ENCODE measurements at regions not wholly inside any gene's neighbourhood (a gene's known extent, or its start where the extent isn't known, plus 50 kb on each side); places are given as distances from the start of the nearest gene placed in this dataset.

DNA sequence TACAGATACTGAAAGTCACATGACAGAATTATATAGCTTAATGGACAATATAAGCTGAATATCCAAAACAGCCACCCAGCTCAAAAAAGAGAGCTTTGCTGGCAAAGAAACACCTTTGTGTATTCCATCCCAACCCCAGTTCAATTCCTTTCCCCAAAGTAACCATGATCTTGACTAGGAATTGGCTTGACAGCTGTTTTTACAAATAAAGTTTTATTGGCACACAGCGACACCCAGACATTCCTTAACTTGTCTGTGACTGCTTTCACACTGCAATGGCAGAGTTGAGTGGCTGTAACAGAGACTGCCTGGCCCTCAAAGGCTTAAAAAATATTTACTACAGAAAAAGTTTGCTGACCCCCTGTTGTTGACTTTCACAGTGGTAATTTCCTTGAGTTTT, 264.0 kb upstream of the TSHZ2 start (continued):
- TF ChIP-seq, protein P1, sequence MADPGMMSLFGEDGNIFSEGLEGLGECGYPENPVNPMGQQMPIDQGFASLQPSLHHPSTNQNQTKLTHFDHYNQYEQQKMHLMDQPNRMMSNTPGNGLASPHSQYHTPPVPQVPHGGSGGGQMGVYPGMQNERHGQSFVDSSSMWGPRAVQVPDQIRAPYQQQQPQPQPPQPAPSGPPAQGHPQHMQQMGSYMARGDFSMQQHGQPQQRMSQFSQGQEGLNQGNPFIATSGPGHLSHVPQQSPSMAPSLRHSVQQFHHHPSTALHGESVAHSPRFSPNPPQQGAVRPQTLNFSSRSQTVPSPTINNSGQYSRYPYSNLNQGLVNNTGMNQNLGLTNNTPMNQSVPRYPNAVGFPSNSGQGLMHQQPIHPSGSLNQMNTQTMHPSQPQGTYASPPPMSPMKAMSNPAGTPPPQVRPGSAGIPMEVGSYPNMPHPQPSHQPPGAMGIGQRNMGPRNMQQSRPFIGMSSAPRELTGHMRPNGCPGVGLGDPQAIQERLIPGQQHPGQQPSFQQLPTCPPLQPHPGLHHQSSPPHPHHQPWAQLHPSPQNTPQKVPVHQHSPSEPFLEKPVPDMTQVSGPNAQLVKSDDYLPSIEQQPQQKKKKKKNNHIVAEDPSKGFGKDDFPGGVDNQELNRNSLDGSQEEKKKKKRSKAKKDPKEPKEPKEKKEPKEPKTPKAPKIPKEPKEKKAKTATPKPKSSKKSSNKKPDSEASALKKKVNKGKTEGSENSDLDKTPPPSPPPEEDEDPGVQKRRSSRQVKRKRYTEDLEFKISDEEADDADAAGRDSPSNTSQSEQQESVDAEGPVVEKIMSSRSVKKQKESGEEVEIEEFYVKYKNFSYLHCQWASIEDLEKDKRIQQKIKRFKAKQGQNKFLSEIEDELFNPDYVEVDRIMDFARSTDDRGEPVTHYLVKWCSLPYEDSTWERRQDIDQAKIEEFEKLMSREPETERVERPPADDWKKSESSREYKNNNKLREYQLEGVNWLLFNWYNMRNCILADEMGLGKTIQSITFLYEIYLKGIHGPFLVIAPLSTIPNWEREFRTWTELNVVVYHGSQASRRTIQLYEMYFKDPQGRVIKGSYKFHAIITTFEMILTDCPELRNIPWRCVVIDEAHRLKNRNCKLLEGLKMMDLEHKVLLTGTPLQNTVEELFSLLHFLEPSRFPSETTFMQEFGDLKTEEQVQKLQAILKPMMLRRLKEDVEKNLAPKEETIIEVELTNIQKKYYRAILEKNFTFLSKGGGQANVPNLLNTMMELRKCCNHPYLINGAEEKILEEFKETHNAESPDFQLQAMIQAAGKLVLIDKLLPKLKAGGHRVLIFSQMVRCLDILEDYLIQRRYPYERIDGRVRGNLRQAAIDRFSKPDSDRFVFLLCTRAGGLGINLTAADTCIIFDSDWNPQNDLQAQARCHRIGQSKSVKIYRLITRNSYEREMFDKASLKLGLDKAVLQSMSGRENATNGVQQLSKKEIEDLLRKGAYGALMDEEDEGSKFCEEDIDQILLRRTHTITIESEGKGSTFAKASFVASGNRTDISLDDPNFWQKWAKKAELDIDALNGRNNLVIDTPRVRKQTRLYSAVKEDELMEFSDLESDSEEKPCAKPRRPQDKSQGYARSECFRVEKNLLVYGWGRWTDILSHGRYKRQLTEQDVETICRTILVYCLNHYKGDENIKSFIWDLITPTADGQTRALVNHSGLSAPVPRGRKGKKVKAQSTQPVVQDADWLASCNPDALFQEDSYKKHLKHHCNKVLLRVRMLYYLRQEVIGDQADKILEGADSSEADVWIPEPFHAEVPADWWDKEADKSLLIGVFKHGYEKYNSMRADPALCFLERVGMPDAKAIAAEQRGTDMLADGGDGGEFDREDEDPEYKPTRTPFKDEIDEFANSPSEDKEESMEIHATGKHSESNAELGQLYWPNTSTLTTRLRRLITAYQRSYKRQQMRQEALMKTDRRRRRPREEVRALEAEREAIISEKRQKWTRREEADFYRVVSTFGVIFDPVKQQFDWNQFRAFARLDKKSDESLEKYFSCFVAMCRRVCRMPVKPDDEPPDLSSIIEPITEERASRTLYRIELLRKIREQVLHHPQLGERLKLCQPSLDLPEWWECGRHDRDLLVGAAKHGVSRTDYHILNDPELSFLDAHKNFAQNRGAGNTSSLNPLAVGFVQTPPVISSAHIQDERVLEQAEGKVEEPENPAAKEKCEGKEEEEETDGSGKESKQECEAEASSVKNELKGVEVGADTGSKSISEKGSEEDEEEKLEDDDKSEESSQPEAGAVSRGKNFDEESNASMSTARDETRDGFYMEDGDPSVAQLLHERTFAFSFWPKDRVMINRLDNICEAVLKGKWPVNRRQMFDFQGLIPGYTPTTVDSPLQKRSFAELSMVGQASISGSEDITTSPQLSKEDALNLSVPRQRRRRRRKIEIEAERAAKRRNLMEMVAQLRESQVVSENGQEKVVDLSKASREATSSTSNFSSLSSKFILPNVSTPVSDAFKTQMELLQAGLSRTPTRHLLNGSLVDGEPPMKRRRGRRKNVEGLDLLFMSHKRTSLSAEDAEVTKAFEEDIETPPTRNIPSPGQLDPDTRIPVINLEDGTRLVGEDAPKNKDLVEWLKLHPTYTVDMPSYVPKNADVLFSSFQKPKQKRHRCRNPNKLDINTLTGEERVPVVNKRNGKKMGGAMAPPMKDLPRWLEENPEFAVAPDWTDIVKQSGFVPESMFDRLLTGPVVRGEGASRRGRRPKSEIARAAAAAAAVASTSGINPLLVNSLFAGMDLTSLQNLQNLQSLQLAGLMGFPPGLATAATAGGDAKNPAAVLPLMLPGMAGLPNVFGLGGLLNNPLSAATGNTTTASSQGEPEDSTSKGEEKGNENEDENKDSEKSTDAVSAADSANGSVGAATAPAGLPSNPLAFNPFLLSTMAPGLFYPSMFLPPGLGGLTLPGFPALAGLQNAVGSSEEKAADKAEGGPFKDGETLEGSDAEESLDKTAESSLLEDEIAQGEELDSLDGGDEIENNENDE (IDR thresholded peaks at IDR 0.05; ENCODE audit: insufficient replicate concordance, low read length): no peak
- TF ChIP-seq SIX5 (IDR thresholded peaks at IDR 0.05; ENCODE audit: low read depth, low read length): no peak
- TF ChIP-seq TAF1 (IDR thresholded peaks at IDR 0.05; ENCODE audit: low read depth, low read length): no peak
- no peak for TF ChIP-seq GTF2F1 (IDR thresholded peaks at IDR 0.05; ENCODE audit: borderline replicate concordance, low read depth, low read length)
- TF ChIP-seq EP300 (IDR thresholded peaks at IDR 0.05; ENCODE audit: borderline replicate concordance in 1 of 2, low read depth in 2 of 2, low read length in 2 of 2): no peak
- no peak for TF ChIP-seq CTBP2 (IDR thresholded peaks at IDR 0.05; ENCODE audit: borderline replicate concordance, insufficient read depth, insufficient read length, low read length)
- no peak for TF ChIP-seq JUND (IDR thresholded peaks at IDR 0.05; ENCODE audit: low read length)
- TF ChIP-seq BCL11A (IDR thresholded peaks at IDR 0.05; ENCODE audit: low read depth in 2 of 2, low read length in 2 of 2): no peak
- no peak for TF ChIP-seq RBBP5 (IDR thresholded peaks at IDR 0.05; ENCODE audit: borderline replicate concordance, low read depth, low read length)

Data from H1 (cell line).